Lower leg skin (tissue), 3 donors: ENCODE measurements at regions not wholly inside any gene's neighbourhood (a gene's known extent, or its start where the extent isn't known, plus 50 kb on each side); places are given as distances from the start of the nearest gene placed in this dataset.

Experiments used
- POLR2A ChIP-seq, 2 donors: fragments of 450-650 bp; IDR thresholded peaks; one replicate each; pipeline ENCODE4 v1.6.1; 2016 to 2017; ENCODE audit warnings: antibody characterized with exemption in 2 of 2, mild to moderate bottlenecking in 1 of 2, moderate library complexity in 1 of 2
- TF ChIP-seq, protein P1 (sequence below), 3 donors: fragments of 450-650 bp; IDR thresholded peaks; one replicate each; pipeline ENCODE4 v1.5.1; 2016; ENCODE audit warnings: antibody characterized with exemption in 3 of 3, mild to moderate bottlenecking in 3 of 3, moderate library complexity in 2 of 3

DNA sequence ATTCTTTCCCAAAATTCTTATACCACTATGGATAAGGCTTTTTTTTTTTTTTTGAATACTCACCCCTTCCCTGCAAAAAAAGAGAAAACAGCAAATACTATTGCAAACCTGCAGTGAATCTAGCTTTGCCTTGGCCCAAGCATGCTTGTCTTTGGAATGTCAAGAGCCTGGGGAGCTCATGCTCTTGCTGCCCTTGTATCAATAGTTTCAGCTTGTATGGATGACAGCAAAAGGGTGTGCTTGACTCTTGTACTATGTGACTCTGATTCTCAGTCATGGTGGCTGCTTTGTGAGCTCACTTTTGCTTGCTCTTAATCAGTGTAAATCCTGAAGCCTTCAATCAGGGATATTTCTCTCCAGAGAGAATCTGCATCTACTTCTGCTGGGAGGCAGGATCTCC lies 149.2 kb downstream of the EMP1 start:
- TF ChIP-seq, protein P1, sequence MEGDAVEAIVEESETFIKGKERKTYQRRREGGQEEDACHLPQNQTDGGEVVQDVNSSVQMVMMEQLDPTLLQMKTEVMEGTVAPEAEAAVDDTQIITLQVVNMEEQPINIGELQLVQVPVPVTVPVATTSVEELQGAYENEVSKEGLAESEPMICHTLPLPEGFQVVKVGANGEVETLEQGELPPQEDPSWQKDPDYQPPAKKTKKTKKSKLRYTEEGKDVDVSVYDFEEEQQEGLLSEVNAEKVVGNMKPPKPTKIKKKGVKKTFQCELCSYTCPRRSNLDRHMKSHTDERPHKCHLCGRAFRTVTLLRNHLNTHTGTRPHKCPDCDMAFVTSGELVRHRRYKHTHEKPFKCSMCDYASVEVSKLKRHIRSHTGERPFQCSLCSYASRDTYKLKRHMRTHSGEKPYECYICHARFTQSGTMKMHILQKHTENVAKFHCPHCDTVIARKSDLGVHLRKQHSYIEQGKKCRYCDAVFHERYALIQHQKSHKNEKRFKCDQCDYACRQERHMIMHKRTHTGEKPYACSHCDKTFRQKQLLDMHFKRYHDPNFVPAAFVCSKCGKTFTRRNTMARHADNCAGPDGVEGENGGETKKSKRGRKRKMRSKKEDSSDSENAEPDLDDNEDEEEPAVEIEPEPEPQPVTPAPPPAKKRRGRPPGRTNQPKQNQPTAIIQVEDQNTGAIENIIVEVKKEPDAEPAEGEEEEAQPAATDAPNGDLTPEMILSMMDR (IDR thresholded peaks at IDR 0.05) = no peak
- TF ChIP-seq POLR2A (IDR thresholded peaks at IDR 0.05) = no peak
